Skeletal muscle cell (primary cell): ENCODE measurements at regions not wholly inside any gene's neighbourhood (a gene's known extent, or its start where the extent isn't known, plus 50 kb on each side); places are given as distances from the start of the nearest gene placed in this dataset.

Experiments used
- DNase-seq: peaks from one replicate; pipeline ENCODE4 v3.0.0-alpha.2; 2010; ENCODE audit warnings: low read depth
- H3K4me3 ChIP-seq: 2 replicates; pipeline ENCODE4 v1.5.1; 2011; ENCODE audit warnings: low read depth, mild to moderate bottlenecking, control low read depth, low read length, moderate library complexity

- DNase-seq = no peak
- H3K4me3 ChIP-seq = no peak overlapping the region
These were observed 77.4 kb downstream of the INHBB start for GRCh38 chr2:120423167-120423943.

DNA sequence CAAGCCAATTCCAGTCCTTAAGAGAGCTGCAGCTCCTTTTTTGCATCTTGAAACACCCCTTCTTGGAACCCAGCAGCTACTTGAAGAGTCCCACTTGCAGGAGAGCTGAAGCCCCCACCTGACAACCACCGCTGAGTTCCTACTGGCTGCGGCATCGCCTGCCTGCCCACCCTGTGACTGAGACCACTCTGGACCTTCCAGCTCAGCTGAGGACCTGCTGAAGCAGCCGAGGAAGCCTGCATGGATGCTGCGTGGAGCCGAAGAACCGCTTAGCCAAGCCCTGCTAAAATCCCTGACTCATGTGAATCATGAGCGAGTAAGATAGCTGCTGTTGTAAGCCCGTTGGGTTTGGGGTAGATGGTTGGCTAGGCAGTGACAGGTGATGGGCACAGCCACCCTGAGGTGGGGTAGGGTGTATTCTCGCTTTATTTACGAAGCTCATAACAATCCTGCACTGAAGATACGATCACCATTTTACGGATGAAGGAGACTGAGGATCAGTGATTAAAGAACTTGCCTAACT is 78.4 kb downstream of the INHBB start:
- no peak for DNase-seq

DNA sequence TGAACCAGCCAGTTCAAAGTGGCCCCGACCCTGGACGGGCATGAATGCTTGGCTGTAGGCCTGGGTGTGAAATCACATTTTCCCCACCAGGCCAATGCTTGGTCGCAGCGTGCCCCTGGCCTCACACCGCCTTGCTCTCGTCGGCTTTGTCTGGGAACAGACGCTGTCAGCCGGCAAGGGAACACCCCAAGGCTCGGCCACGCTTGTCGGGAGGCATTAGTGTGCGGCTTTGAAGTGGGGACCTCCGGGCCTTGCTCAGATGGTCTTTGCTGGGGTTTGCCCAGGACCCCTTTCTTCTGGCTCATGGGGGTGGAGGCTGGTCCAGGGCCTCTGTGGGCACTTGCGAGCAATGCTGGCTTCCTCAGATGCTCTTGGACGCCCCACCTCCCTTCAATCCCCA is 79.1 kb downstream of the INHBB start:
- no peak for DNase-seq
- H3K4me3 ChIP-seq = no peak overlapping the region

More for the DNA sequence above, 78.4 kb downstream of the INHBB start:
- H3K4me3 ChIP-seq = no peak overlapping the region

- DNase-seq = no peak
- H3K4me3 ChIP-seq = no peak overlapping the region
These were observed 82.8 kb downstream of the INHBB start for GRCh38 chr2:120428748-120429147.

- no peak for DNase-seq
- H3K4me3 ChIP-seq = no peak overlapping the region
These were observed 83.9 kb downstream of the INHBB start for GRCh38 chr2:120429586-120430500.

- no peak for DNase-seq
- H3K4me3 ChIP-seq = no peak overlapping the region
These were observed 84.5 kb downstream of the INHBB start for GRCh38 chr2:120430501-120430830.

- H3K4me3 ChIP-seq = no peak overlapping the region
- DNase-seq = no peak
These were observed 85.0 kb downstream of the INHBB start for GRCh38 chr2:120430957-120431356.

DNA sequence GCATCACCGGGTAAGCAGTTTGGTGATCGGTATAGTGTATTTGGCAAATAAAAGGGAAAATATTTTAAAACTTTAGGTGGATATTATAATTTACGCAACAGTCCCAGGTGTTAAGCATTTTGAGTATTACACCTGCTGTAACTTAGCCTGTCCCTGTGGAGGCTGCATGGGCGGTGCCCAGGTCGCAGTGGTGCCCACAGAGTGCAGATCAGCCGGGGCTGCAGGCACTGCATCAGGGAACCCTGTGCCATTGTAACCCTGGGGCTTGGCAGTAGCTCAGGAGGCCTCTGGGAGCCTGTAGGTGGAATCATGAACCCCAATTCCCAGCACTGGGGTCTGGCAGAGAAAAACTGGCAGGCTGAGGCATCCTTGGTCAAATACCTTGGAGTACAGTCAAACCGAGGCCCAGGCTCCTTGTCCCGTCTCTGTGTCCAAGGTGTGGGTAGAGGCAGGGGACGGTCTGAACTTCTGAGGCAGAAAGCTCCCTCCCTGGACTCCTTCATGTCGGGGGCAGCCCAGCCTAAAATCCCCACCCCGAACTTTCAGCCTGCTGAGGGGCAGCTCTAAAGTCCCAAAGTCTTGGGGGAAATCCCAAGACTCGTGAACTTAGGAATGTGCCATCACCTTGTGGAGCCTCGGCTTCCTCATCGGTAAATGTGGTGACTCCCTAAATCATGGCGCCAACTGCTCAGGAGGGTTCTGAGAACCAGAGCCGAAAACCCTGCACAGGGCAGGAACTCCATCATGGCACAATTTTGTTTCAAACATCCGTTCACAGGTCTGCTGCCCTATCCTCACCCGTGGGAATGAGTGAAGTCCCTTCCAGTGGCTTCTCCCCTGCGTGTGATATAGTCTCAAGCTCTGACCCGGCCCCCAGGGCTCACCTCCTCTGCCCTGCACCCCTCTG is 85.7 kb downstream of the INHBB start:
- H3K4me3 ChIP-seq = no peak overlapping the region
- DNase-seq = no peak

DNA sequence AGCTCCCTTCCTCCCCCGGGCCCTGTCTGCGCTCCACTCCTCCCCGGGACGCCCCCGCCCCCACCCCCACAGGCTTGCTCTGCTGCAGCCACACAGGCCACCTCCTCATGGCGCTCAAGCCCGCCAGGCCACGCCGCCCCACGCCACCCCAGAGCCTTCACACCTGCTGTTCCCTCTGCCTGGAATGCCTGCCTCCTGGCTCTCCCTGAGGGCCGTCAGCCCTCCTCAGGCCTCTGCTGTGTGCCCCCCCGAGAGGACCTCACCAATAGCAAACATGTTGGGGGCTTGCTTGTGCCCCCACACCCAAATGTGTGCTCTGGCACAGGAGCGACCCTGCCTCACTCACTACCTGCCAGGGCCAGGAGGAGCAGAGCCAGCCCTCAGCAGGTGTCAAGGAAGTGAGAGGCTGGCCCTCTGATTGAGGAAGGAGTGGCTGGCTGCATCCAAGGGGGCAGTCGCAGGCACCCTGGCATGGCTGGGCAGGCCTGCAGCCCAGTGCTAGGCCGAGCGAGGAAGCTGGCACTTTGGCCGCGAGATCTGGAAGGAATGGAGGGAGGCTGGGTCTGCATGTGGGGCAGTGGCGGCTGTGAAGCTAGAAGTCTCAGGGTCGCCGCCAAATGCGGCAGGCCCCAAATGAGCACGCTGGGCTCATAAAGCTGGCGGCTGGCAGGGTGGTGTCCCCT is 86.5 kb downstream of the INHBB start:
- H3K4me3 ChIP-seq = no peak overlapping the region
- no peak for DNase-seq

- H3K4me3 ChIP-seq = no peak overlapping the region
- DNase-seq = no peak
These were observed 87.3 kb downstream of the INHBB start for GRCh38 chr2:120432976-120433815.

- DNase-seq = no peak
- H3K4me3 ChIP-seq = no peak overlapping the region
These were observed 87.9 kb downstream of the INHBB start for GRCh38 chr2:120433816-120434290.

DNA sequence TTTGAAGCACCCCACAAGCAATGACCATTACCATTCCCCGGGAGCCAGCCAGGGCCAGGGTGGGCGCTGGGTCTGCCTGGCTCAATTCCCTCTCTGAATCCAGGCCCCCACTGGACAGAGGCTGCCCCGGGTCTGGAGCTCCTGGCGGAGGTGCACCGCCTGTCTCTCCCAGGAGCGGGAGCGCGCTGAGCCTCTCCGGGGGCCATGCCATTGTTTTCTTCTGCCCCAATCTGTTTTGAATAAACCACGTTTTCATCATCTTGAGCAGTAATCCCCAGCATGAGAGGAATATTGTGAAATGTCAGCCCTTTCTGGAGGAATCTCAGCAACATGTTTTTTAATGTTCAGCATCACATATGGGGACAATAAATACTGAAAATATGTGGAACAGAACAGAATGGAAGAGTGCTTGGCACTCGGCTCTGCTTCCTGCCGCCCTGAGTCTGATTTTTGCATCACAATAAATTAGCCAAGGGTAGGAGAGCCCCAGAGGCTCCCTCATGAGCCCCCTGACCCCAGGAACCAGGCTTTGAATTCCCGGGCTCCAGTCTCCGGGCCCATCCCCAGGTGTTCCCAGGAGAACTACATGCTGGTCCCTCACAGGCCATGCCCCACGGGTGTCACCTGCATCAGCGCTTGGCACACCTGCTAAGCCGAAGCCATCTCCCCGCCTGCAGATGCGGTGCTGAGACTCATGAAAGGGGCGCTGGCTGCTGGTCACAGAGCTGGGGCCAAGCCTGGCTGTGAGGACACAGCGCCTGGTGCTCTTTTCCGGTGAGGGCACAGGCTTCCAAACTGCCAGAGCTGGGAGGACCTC is 88.8 kb downstream of the INHBB start:
- no peak overlapping the region for H3K4me3 ChIP-seq
- DNase-seq = no peak

DNA sequence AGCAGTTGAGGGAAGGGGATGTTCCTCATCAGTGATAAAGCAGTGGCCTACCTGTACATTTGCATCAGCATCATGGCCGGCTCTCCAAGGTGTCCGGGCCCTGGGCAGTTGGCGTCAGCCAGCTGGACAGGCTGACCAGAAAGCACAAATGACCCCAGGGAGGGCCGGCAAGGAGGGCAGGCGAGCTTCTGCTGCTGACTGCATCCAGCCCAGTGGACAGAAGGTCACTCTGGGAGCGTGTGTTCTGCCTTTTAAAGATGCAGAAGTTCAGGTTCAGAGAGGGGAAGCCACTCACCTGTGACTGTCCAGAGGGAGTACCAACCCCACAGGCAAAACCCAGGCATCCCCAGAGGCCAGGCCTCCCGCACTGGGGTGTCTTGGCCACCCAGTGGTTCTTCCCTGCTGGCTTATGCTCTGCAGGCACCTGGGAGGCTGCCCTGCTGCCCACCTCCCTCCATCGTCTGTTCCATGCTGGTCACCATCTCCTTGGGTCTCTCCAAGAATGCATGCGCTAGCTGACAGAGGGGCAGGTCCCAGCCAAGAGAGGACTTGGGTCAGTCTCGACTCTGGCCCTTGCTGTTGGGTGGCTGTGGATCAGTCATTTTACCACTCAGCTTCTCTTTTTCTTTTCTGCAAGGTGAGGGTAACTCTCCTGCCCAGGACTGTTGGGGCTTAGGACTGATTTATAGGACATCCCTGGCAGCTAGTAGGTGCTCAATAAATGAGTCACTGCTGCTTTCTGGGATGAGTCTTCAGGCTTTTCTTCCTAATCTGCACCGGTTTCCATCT is 89.9 kb downstream of the INHBB start:
- H3K4me3 ChIP-seq = no peak overlapping the region
- DNase-seq = no peak

- DNase-seq = no peak
- H3K4me3 ChIP-seq = no peak overlapping the region
These were observed 90.5 kb downstream of the INHBB start for GRCh38 chr2:120436460-120436739.

DNA sequence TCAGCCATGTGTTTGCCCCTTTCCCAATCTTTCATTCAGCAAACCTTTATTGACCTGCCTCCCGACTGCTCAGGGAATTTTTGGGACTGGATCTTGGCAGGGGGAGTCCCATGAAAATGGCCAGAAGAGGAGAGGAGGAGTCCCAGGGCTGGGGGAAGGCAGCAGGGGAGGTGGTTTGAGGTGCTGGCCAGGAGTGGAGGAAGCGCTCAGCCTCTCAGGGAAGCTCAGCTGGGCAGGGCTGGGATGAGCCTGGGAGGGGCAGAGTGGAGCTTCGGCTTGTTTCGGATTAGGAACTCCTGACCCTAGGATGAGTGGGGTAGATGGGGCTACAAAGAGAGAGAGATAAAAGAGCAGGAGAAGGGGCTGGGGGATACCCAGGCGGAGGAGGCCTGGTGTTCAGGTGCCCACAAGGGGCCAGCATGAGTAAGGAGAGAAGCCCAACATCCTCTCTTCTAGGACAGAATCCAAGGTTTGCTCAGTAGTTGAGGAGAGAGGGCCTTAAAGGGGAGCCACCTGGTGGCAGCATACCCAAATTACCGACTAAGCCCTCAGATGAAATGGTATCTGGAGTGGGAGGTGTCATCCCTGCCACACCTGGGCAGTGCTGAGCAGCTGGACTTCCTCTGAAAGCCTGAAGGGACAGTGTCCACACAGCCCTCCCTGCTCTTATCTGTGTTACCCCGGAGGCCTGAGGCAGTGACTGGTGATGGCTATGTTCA is 91.1 kb downstream of the INHBB start:
- no peak overlapping the region for H3K4me3 ChIP-seq
- no peak for DNase-seq

GRCh38 chr2:120437604-120438000 is 91.7 kb downstream of the INHBB start:
- DNase-seq = no peak
- H3K4me3 ChIP-seq = no peak overlapping the region
